GM06990 (cell line): ENCODE measurements at regions not wholly inside any gene's neighbourhood (a gene's known extent, or its start where the extent isn't known, plus 50 kb on each side); places are given as distances from the start of the nearest gene placed in this dataset.

Source experiments
- DNase-seq: peaks from one replicate; pipeline ENCODE4 v3.0.0-alpha.2; 2011; ENCODE audit not compliant: insufficient read length; ENCODE audit errors: extremely low read depth
- H3K27me3 ChIP-seq: replicated peaks from 2 replicates; pipeline ENCODE4 v1.6.0; 2011; ENCODE audit warnings: low read length; ENCODE audit not compliant: control insufficient read depth, insufficient read depth
- H3K36me3 ChIP-seq: 2 replicates; pipeline ENCODE4 v1.5.1; 2011; ENCODE audit warnings: low read length; ENCODE audit not compliant: control insufficient read depth, insufficient read depth
- H3K4me3 ChIP-seq: replicated peaks from 2 replicates; pipeline ENCODE4 v1.5.1; 2011; ENCODE audit warnings: low read depth, mild to moderate bottlenecking, control low read depth, low read length
- TF ChIP-seq, protein P1 (sequence below): IDR thresholded peaks from 2 replicates; pipeline ENCODE4 v1.5.1; 2011; ENCODE audit warnings: low read length, control low read depth, mild to moderate bottlenecking, inconsistent platforms; ENCODE audit not compliant: insufficient read depth, poor library complexity, severe bottlenecking

DNA sequence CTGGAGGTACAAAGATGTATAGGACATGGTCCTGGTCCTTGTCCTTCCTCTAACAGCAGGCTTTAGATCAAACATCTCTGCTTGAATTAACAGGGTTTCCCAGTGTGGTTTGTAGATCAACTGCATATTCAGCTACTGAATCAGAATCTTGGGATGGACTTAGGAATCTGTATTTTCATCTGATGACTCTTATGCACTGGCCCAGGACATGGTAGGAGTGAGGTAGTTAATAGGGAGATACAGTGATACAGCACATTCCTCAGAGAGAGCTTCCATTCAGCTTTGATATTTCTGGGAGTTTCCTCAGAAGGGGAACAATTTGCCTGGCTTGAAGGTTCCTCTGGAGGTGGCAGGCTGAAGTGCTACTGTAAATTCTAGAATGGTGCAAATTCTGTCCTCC, 203.1 kb downstream of the LARP7 start:
- Histone ChIP-seq H3K4me3 (no peak overlapping the region), H3K27me3 (no peaks in the 10 kb centered on the region), H3K36me3 (no peaks in the 10 kb centered on the region)
- TF ChIP-seq, protein P1, sequence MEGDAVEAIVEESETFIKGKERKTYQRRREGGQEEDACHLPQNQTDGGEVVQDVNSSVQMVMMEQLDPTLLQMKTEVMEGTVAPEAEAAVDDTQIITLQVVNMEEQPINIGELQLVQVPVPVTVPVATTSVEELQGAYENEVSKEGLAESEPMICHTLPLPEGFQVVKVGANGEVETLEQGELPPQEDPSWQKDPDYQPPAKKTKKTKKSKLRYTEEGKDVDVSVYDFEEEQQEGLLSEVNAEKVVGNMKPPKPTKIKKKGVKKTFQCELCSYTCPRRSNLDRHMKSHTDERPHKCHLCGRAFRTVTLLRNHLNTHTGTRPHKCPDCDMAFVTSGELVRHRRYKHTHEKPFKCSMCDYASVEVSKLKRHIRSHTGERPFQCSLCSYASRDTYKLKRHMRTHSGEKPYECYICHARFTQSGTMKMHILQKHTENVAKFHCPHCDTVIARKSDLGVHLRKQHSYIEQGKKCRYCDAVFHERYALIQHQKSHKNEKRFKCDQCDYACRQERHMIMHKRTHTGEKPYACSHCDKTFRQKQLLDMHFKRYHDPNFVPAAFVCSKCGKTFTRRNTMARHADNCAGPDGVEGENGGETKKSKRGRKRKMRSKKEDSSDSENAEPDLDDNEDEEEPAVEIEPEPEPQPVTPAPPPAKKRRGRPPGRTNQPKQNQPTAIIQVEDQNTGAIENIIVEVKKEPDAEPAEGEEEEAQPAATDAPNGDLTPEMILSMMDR: no peak
- DNase-seq: no peak

DNA sequence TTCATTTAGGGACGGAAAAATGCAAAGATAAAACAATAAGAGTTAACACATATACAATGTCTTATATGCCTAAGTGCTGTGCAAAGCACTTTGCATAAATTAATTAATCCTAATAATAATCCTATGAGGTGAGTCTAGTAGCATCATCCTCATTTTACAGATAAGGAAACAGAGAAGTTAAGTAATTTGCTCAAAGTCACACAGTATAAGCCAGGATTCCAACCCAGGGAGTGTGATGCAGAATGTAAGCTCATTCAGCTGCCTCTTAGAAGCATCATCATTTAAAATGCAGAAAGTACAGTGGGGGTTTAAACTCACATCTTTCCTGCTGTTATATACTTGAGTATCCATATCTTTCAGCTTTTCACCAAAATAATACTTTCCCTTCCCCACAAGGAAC, 203.7 kb downstream of the LARP7 start:
- no peaks in the 10 kb centered on the region for H3K36me3 ChIP-seq
- TF ChIP-seq, protein P1: no peak
- H3K4me3 ChIP-seq: no peak overlapping the region
- DNase-seq: no peak
- no peaks in the 10 kb centered on the region for H3K27me3 ChIP-seq

DNA sequence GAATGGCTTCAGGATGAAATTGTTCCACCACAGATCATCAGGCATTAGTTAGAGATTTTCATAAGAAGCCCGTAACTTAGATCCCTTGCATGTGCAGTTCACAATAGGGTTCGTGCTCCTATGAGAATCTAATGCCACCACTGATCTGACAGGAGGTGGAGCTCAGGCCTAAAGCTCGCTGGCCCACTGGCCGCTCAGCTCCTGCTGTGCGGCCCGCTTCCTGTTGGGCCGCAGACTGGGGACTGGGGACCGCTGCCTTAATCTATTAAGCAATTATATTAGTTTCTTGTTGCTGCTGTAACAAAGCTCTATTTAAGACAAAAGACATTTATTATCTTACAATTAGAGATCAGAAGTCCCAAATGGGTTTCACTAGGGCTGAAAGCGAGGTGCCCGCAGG, 205.6 kb downstream of the LARP7 start:
- Histone ChIP-seq H3K27me3 (no peaks in the 10 kb centered on the region), H3K4me3 (no peak overlapping the region), H3K36me3 (no peaks in the 10 kb centered on the region)
- TF ChIP-seq, protein P1: no peak
- DNase-seq: no peak

DNA sequence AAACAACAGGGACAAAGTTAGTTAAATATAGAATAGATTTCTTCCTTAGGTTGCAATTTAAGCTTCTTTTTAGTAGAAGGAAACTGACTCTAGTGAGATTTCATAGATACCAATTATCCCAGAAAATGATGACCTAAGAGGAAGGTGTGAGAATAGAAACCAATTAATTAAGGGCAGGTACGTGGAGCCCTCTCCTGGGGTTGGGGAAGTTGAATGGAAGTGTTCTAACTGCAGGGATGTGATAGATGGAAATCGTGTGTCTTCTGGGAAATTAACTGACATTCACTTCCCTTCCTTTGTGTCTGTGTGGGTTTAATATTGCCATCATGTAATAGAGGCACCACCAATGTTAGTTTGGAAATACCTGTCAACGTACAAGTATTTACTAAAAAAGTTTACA, 204.1 kb upstream of the ANK2 start:
- no peaks in the 10 kb centered on the region for H3K27me3 ChIP-seq
- TF ChIP-seq, protein P1: no peak
- no peak overlapping the region for H3K4me3 ChIP-seq
- no peaks in the 10 kb centered on the region for H3K36me3 ChIP-seq
- DNase-seq: no peak

DNA sequence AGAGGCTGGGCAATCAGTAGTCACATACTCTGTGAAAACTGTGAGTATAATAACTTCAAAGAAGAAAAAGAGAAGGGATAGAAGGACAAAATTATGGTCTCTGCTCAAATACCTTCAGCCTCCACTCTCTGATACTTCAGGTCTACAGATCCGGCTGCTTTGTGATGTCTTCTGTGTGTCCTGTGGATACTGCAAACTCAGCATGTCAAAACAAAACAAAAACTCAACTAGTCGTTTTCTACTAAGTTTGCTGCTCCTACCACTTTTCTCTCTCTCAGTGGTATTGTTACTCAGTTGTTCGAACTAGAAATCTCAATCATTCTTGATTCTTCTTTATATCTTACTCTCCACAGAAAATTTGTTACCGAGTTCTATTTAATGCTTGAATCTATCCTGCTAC, 202.4 kb upstream of the ANK2 start:
- no peak for DNase-seq
- no peaks in the 10 kb centered on the region for H3K36me3 ChIP-seq
- TF ChIP-seq, protein P1: no peak
- no peaks in the 10 kb centered on the region for H3K27me3 ChIP-seq
- H3K4me3 ChIP-seq: no peak overlapping the region

DNA sequence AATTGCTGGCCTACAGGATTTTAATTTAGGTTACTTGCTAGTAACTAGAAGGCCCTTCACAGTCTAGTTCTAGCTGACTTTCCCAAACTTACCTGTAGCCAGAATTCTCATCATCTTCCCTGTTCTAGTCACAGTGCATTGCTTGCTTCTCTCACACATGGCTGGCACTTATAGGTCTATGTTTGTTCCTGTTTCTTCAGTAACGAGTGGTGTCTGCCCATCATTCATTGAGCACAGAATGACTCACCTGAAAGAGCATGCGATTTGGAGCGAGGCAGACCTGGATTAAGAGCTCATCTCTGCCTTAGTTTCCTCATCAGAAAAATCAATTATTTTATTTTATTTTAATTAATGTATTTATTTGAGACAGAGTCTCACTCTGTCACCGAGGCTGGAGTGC, 201.7 kb upstream of the ANK2 start:
- DNase-seq: no peak
- Histone ChIP-seq H3K27me3 (no peaks in the 10 kb centered on the region), H3K36me3 (no peaks in the 10 kb centered on the region), H3K4me3 (no peak overlapping the region)
- TF ChIP-seq, protein P1: no peak
